C4-2B (cell line): ENCODE measurements at regions not wholly inside any gene's neighbourhood (a gene's known extent, or its start where the extent isn't known, plus 50 kb on each side); places are given as distances from the start of the nearest gene placed in this dataset.

Experiments used
- CTCF ChIP-seq: fragments of 450-650 bp; conservative IDR thresholded peaks from 2 replicates; pipeline ENCODE4 v1.5.1; 2017; ENCODE audit warnings: mild to moderate bottlenecking
- ZFX ChIP-seq: fragments of 450-650 bp; IDR thresholded peaks from 2 replicates; pipeline ENCODE4 v1.6.1; 2017

GRCh38 chr4:31662951-31663350 lies 942.8 kb downstream of the PCDH7 start:
- TF ChIP-seq CTCF (no peak), ZFX (no peak)
